OCI-LY7 (cell line): ENCODE measurements at regions not wholly inside any gene's neighbourhood (a gene's known extent, or its start where the extent isn't known, plus 50 kb on each side); places are given as distances from the start of the nearest gene placed in this dataset.

Source experiments
- EZH2phosphoT487 ChIP-seq: fragments of 200-600 bp; sonication (generic); IDR thresholded peaks from 2 replicates; pipeline ENCODE4 v1.6.1; 2018; ENCODE audit warnings: low read depth, borderline replicate concordance, mild to moderate bottlenecking, mixed run types, antibody characterized with exemption, low read length, moderate library complexity, mixed read lengths
- TF ChIP-seq, protein P1 (sequence below): fragments of 200-600 bp; sonication (generic); conservative IDR thresholded peaks from 2 replicates; pipeline ENCODE4 v1.5.1; 2014; ENCODE audit warnings: mild to moderate bottlenecking, antibody characterized with exemption, low read length, moderate library complexity, mixed read lengths

- TF ChIP-seq, protein P1, sequence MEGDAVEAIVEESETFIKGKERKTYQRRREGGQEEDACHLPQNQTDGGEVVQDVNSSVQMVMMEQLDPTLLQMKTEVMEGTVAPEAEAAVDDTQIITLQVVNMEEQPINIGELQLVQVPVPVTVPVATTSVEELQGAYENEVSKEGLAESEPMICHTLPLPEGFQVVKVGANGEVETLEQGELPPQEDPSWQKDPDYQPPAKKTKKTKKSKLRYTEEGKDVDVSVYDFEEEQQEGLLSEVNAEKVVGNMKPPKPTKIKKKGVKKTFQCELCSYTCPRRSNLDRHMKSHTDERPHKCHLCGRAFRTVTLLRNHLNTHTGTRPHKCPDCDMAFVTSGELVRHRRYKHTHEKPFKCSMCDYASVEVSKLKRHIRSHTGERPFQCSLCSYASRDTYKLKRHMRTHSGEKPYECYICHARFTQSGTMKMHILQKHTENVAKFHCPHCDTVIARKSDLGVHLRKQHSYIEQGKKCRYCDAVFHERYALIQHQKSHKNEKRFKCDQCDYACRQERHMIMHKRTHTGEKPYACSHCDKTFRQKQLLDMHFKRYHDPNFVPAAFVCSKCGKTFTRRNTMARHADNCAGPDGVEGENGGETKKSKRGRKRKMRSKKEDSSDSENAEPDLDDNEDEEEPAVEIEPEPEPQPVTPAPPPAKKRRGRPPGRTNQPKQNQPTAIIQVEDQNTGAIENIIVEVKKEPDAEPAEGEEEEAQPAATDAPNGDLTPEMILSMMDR = no peak
- TF ChIP-seq EZH2phosphoT487 = no peak
Observed at GRCh38 chr16:86090461-86091170, 191.7 kb downstream of the IRF8 start.
